Ascending aorta (tissue), 2 donors: ENCODE measurements at regions not wholly inside any gene's neighbourhood (a gene's known extent, or its start where the extent isn't known, plus 50 kb on each side); places are given as distances from the start of the nearest gene placed in this dataset.

Source experiments
- DNase-seq, 2 donors: peaks; one replicate each; pipeline ENCODE4 v3.0.0-alpha.2; 2019; ENCODE audit warnings: low spot score in 2 of 2
- H3K27ac ChIP-seq, 2 donors: fragments of 200-600 bp; sonication (generic); one replicate each; pipeline ENCODE4 v1.5.1; 2016 to 2017; ENCODE audit warnings: mild to moderate bottlenecking in 1 of 2
- H3K27me3 ChIP-seq: fragments of 200-600 bp; sonication (generic); one replicate; pipeline ENCODE4 v1.5.1; 2017
- H3K36me3 ChIP-seq, 2 donors: fragments of 200-600 bp; sonication (generic); one replicate each; pipeline ENCODE4 v1.5.1; 2016
- H3K4me1 ChIP-seq, 2 donors: fragments of 200-600 bp; sonication (generic); one replicate each; pipeline ENCODE4 v1.5.1; 2016 to 2017; ENCODE audit warnings: mild to moderate bottlenecking in 1 of 2
- H3K4me3 ChIP-seq, 2 donors: fragments of 200-600 bp; sonication (generic); one replicate each; pipeline ENCODE4 v1.5.1; 2016 to 2017; ENCODE audit warnings: mild to moderate bottlenecking in 1 of 2
- H3K9me3 ChIP-seq, 2 donors: fragments of 200-600 bp; sonication (generic); one replicate each; pipeline ENCODE4 v1.5.1; 2016
- intact Hi-C: fragments of 100-400 bp; cut with DNase I; formaldehyde crosslinking; loops from one replicate; pipeline ENCODE4 v1.15.1; 2023
- TF ChIP-seq, protein P1 (sequence below), 3 experiments: fragments of 200-600 bp in 2 of 3; fragments of 450-650 bp in 1 of 3; sonication (generic) in 2 of 3; IDR thresholded peaks; one replicate each; pipeline ENCODE4 v1.5.1; 2016 to 2019; ENCODE audit warnings: antibody characterized with exemption in 3 of 3, mild to moderate bottlenecking in 1 of 3, moderate library complexity in 1 of 3

DNA sequence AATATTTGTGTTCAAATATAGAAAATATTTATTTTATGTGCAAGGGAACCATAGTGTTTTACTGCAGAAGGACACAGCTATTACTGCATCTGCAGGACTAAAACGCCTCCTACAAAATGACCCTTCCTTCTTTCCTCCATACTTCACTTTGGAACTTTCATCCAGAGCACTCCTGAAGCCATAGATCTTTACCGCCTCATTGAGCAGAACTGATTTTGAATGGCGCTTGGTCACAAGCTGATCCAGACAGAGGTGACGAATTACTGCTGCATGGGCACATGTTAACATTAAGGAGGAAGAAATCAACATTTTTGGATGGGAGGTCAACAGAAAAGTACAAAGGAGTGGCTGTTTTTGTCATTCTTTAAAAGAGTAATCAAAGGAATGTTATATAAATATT lies 931.6 kb downstream of the NCAM2 start:
- Histone ChIP-seq H3K27ac (no peak overlapping the region), H3K4me3 (no peak overlapping the region), H3K9me3 (no peaks in the 10 kb centered on the region), H3K4me1 (no peaks in the 10 kb centered on the region), H3K36me3 (no peaks in the 10 kb centered on the region), H3K27me3 (no peaks in the 10 kb centered on the region)
- no peak for DNase-seq
- intact Hi-C loops: no loop called here
- TF ChIP-seq, protein P1, sequence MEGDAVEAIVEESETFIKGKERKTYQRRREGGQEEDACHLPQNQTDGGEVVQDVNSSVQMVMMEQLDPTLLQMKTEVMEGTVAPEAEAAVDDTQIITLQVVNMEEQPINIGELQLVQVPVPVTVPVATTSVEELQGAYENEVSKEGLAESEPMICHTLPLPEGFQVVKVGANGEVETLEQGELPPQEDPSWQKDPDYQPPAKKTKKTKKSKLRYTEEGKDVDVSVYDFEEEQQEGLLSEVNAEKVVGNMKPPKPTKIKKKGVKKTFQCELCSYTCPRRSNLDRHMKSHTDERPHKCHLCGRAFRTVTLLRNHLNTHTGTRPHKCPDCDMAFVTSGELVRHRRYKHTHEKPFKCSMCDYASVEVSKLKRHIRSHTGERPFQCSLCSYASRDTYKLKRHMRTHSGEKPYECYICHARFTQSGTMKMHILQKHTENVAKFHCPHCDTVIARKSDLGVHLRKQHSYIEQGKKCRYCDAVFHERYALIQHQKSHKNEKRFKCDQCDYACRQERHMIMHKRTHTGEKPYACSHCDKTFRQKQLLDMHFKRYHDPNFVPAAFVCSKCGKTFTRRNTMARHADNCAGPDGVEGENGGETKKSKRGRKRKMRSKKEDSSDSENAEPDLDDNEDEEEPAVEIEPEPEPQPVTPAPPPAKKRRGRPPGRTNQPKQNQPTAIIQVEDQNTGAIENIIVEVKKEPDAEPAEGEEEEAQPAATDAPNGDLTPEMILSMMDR (IDR thresholded peaks at IDR 0.05): no peak

DNA sequence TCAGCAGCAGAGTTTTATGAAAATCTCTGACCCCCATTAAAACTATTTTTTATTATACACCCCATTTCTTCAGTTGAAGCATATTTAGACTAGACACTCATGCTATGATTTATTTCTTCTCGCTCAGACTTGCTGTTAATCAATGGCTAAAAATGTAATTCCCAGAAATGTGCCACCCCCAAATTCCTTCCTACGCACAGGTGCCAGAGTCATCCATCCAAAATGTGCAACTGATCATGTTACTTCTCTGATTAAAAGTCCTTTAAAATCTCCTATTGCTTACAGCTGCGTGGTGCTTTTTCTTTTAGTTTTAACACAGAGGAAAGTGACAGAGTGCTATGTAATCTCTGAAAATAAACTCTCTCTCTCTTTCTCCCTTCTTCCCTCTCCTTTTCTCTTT lies 954.4 kb downstream of the NCAM2 start:
- Histone ChIP-seq H3K4me3 (no peak overlapping the region), H3K27ac (no peak overlapping the region), H3K27me3 (no peaks in the 10 kb centered on the region), H3K36me3 (no peaks in the 10 kb centered on the region), H3K9me3 (no peaks in the 10 kb centered on the region), H3K4me1 (no peaks in the 10 kb centered on the region)
- DNase-seq: no peak
- TF ChIP-seq, protein P1 (IDR thresholded peaks at IDR 0.05): no peak
- intact Hi-C loops: no loop called here

DNA sequence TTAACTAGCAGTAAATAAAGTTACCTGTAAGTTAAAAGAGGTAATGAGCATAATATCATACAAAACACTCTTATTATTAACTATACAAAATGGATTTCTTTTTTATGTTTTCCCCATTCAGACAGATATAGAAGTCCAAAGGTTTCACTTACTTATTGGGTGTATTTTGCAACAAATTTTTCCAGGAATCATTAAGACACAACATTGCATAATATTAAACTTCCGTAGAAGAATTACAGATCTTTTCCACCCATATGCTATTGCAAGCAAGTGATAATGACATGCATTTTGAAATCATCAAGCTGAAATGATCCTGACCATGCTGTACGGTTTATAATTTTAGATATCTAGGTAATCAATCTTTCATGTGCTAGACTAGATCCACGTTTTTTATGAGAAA lies 957.0 kb downstream of the NCAM2 start:
- H3K36me3 ChIP-seq: no peaks in the 10 kb centered on the region
- H3K4me3 ChIP-seq: no peak overlapping the region
- TF ChIP-seq, protein P1 (IDR thresholded peaks at IDR 0.05): no peak
- H3K9me3 ChIP-seq: no peaks in the 10 kb centered on the region
- H3K27me3 ChIP-seq: no peaks in the 10 kb centered on the region
- intact Hi-C loops: no loop called here
- H3K27ac ChIP-seq: no peak overlapping the region
- DNase-seq: no peak
- H3K4me1 ChIP-seq: no peaks in the 10 kb centered on the region

DNA sequence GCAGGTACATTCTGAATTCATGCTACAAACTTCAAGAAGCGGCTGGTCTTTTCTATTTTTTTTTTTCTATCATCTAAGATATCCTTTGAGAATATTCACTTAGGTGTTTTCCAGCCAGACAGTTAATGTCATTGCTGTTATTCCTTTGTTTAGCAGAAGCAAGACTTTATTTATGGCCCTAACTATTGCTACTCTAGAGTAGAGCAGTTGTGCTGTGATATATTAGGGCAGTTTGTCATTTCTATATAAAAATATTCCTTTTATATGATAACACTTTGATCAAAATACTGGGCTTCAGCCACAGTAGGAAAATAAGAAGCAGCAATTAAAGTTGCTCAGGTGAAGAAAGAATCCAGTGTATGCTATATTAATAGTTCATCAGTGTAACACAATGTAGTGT lies 959.3 kb downstream of the NCAM2 start:
- TF ChIP-seq, protein P1 (IDR thresholded peaks at IDR 0.05): no peak
- DNase-seq: no peak
- Histone ChIP-seq H3K9me3 (no peaks in the 10 kb centered on the region), H3K4me1 (no peaks in the 10 kb centered on the region), H3K4me3 (no peak overlapping the region), H3K27ac (no peak overlapping the region), H3K27me3 (no peaks in the 10 kb centered on the region), H3K36me3 (no peaks in the 10 kb centered on the region)
- intact Hi-C loops: no loop called here

DNA sequence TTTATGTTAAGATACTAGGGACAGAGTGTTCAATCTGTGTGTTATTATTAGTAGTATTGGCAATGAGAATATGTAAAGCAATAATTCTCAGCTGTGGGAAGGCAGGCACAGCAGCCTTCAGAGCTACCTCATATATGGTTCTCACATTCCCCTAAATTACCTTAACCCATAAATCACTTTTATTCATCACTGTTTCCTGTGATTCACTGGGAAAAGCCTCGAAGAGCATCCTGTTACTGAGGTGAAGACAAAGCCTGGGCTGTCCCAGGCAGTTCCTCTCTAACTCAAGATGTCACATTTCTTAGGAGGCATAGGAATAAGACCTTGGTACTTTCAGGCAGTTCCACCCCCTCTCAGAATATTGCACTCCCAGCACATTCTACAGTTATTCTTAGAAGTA lies 965.7 kb downstream of the NCAM2 start:
- H3K9me3 ChIP-seq: no peaks in the 10 kb centered on the region
- DNase-seq: no peak
- intact Hi-C loops: no loop called here
- H3K27ac ChIP-seq: no peak overlapping the region
- H3K27me3 ChIP-seq: no peaks in the 10 kb centered on the region
- H3K36me3 ChIP-seq: no peaks in the 10 kb centered on the region
- no peak overlapping the region for H3K4me3 ChIP-seq
- TF ChIP-seq, protein P1 (IDR thresholded peaks at IDR 0.05): no peak
- no peaks in the 10 kb centered on the region for H3K4me1 ChIP-seq

DNA sequence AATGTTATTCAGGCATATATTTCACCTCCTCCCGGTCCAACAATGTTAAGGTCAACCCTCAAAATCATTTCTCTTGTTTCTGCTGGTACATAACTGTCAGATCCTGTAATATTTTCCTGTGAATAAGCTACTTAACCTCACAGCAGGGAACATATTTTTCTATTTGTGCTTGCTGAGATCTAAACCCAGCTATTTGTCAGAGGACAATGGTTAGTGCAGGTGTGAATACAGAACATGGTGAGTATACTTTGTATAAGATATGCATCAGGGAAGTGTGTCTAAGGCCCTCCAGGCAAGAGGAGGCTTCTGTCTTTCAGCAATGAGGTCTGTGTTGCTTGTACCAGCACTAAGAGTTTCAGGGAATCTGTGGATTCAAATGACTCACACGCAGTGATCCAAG lies 970.6 kb downstream of the NCAM2 start:
- no peak for DNase-seq
- intact Hi-C loops: no loop called here
- TF ChIP-seq, protein P1 (IDR thresholded peaks at IDR 0.05): no peak
- no peaks in the 10 kb centered on the region for H3K4me1 ChIP-seq
- H3K27me3 ChIP-seq: no peaks in the 10 kb centered on the region
- H3K9me3 ChIP-seq: no peaks in the 10 kb centered on the region
- H3K4me3 ChIP-seq: no peak overlapping the region
- H3K36me3 ChIP-seq: no peaks in the 10 kb centered on the region
- H3K27ac ChIP-seq: no peak overlapping the region
